Type B pancreatic cell (in vitro differentiated cells): ENCODE measurements at regions not wholly inside any gene's neighbourhood (a gene's known extent, or its start where the extent isn't known, plus 50 kb on each side); places are given as distances from the start of the nearest gene placed in this dataset.

Experiments used
- DNase-seq: peaks from one replicate; pipeline ENCODE4 v3.0.0; 2021; ENCODE audit warnings: mixed read lengths; ENCODE audit not compliant: unreplicated experiment; ENCODE audit errors: extremely low spot score
- H3K27ac Mint-ChIP-seq: 2 replicates; pipeline ENCODE4 v1.8.0; 2021; ENCODE audit warnings: mild to moderate bottlenecking, mixed read lengths
- H3K27me3 Mint-ChIP-seq: 2 replicates; pipeline ENCODE4 v1.8.0; 2021; ENCODE audit warnings: mixed read lengths
- H3K36me3 Mint-ChIP-seq: 2 replicates; pipeline ENCODE4 v1.8.0; 2021; ENCODE audit warnings: mixed read lengths
- H3K4me1 Mint-ChIP-seq: one replicate; pipeline ENCODE4 v1.8.0; 2021; ENCODE audit warnings: mixed read lengths; ENCODE audit not compliant: unreplicated experiment
- H3K4me3 Mint-ChIP-seq: 2 replicates; pipeline ENCODE4 v1.8.0; 2021; ENCODE audit warnings: mild to moderate bottlenecking, mixed read lengths
- H3K9me3 Mint-ChIP-seq: 2 replicates; pipeline ENCODE4 v1.8.0; 2021; ENCODE audit warnings: mixed read lengths
- TF ChIP-seq, protein P1 (sequence below): fragments of 200-600 bp; sonication (generic); conservative IDR thresholded peaks from 2 replicates; pipeline ENCODE4 v1.5.0; 2021; ENCODE audit warnings: antibody characterized with exemption, mild to moderate bottlenecking

DNA sequence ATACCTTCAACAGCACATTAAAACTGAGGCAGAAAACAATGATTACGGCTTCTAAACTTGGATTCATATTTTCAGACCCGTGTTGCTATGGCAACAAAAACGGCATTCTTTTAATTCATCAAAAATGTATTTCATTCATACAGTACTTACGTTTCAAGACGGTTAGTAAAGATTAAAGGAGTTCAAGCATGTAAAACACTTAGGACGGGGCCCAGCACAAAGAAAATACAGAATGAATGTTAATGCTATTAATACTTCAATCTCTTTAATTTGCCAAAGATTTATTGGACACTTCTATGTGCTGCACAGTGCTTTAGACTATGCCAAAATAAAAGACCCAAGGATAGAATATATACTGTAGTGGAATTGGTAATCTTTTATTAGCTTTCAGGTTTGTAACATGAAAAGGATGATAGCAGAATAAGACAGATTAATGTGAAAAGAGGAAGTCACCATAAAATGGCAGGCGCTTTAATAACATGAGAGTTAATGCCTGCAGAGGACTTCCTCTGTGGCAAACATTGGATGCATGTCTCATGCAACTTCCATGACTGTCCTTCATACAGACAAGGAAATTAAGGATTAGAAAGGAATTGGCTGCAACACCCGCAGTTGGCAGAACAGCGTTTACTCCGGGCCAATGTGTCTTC, 201.6 kb upstream of the KLF6 start:
- H3K9me3 Mint-ChIP-seq, result peaks cover 8% of the 10 kb centered on the region
- H3K4me1 Mint-ChIP-seq, result peaks cover 17% of the 10 kb centered on the region
- H3K27me3 Mint-ChIP-seq, result no peaks in the 10 kb centered on the region
- TF ChIP-seq, protein P1, sequence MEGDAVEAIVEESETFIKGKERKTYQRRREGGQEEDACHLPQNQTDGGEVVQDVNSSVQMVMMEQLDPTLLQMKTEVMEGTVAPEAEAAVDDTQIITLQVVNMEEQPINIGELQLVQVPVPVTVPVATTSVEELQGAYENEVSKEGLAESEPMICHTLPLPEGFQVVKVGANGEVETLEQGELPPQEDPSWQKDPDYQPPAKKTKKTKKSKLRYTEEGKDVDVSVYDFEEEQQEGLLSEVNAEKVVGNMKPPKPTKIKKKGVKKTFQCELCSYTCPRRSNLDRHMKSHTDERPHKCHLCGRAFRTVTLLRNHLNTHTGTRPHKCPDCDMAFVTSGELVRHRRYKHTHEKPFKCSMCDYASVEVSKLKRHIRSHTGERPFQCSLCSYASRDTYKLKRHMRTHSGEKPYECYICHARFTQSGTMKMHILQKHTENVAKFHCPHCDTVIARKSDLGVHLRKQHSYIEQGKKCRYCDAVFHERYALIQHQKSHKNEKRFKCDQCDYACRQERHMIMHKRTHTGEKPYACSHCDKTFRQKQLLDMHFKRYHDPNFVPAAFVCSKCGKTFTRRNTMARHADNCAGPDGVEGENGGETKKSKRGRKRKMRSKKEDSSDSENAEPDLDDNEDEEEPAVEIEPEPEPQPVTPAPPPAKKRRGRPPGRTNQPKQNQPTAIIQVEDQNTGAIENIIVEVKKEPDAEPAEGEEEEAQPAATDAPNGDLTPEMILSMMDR, result no peak
- H3K4me3 Mint-ChIP-seq, result no peak overlapping the region
- no peaks in the 10 kb centered on the region for H3K36me3 Mint-ChIP-seq
- no peak for DNase-seq
- H3K27ac Mint-ChIP-seq, result no peak overlapping the region

DNA sequence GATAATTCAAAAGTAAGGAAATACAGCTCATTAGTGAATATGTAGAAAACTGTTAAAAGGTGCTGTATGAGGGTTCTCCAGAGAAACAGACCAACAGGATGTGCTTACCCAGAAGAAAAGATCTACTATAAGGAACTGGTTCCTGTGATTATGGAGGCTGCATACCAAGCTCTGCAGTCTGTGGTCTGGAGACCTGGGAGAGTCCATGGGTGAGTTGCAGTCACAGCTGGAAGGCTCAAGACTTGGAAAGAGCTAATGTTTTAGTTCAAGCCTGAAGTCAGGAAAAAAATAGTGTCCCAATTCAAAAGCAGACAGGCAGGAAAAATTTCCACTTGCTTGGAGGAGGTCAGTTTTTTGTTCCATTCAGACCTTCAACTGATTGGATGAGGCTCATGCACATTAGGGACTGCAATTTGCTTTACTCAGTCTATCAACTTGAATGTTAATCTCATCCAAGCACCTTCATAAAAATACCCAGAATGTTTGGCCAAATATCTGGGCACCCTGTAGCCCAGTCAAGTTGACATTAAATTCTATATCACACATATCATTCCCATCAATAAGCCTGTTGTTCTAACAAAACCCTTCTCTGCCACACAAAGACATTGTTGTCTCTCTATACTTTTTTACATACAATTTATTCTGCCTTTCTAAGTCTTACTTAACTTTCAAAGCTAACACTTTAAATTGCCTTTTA, 197.9 kb upstream of the KLF6 start:
- Mint-ChIP-seq H3K36me3 (no peaks in the 10 kb centered on the region), H3K27me3 (no peaks in the 10 kb centered on the region), H3K27ac (no peak overlapping the region), H3K9me3 (peaks cover 16% of the 10 kb centered on the region), H3K4me1 (peaks cover 14% of the 10 kb centered on the region), H3K4me3 (no peak overlapping the region)
- no peak for DNase-seq
- TF ChIP-seq, protein P1, result no peak

DNA sequence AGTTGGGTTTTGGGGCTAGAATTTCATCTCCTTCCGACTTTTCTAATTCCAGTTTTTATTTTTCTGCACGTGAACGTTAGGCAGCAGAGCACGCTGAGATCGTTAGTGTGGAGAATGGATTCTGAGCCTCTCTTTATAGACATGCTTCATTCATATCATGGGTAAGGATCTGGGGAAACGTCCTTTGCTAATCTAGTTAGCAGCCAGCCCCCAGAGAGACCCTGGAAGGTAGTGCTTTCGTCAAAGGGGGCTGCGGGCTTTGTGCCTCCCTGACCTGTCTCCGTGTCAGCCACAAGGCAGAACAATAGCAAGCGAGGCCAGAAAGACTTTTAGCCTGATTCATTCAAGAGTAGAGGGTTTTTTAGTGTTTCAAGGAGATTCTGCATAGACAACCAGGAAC, 196.3 kb upstream of the KLF6 start:
- DNase-seq, result no peak
- TF ChIP-seq, protein P1, result no peak
- Mint-ChIP-seq H3K36me3 (no peaks in the 10 kb centered on the region), H3K27ac (no peak overlapping the region), H3K9me3 (peaks cover 16% of the 10 kb centered on the region), H3K27me3 (no peaks in the 10 kb centered on the region), H3K4me1 (peaks cover 7% of the 10 kb centered on the region), H3K4me3 (no peak overlapping the region)

- no peak for DNase-seq
- no peaks in the 10 kb centered on the region for H3K27me3 Mint-ChIP-seq
- no peak overlapping the region for H3K27ac Mint-ChIP-seq
- no peak overlapping the region for H3K4me3 Mint-ChIP-seq
- TF ChIP-seq, protein P1, result no peak
- H3K9me3 Mint-ChIP-seq, result peaks cover 16% of the 10 kb centered on the region
- peaks cover 7% of the 10 kb centered on the region for H3K4me1 Mint-ChIP-seq
- H3K36me3 Mint-ChIP-seq, result no peaks in the 10 kb centered on the region
Measured at GRCh38 chr10:3980660-3981059, 195.7 kb upstream of the KLF6 start.

GRCh38 chr10:3980144-3980543, 195.1 kb upstream of the KLF6 start:
- H3K4me1 Mint-ChIP-seq, result peaks cover 7% of the 10 kb centered on the region
- peaks cover 16% of the 10 kb centered on the region for H3K9me3 Mint-ChIP-seq
- H3K27ac Mint-ChIP-seq, result peak overlapping the region; percentile 14
- TF ChIP-seq, protein P1, result no peak
- no peak overlapping the region for H3K4me3 Mint-ChIP-seq
- DNase-seq, result no peak
- no peaks in the 10 kb centered on the region for H3K36me3 Mint-ChIP-seq
- no peaks in the 10 kb centered on the region for H3K27me3 Mint-ChIP-seq
